Left cardiac atrium (tissue), 4 donors: ENCODE measurements at regions not wholly inside any gene's neighbourhood (a gene's known extent, or its start where the extent isn't known, plus 50 kb on each side); places are given as distances from the start of the nearest gene placed in this dataset.

ENCODE experiments used
- ATAC-seq, 2 donors: fragments of 200-7000 bp; cut with Tn5 transposase; one replicate each; pipeline ENCODE4 v1.9.1; 2020; ENCODE audit warnings: mild to moderate bottlenecking in 2 of 2, moderate library complexity in 2 of 2
- DNase-seq: peaks from one replicate; pipeline ENCODE4 v3.0.0-alpha.2; 2020
- intact Hi-C, 2 donors: fragments of 100-400 bp; cut with DNase I; formaldehyde crosslinking; loops; one replicate each; pipeline versions ENCODE4 v1.14.1 to v1.15.1; 2022 to 2023
- donor health status: DM: no; HTN: yes; CAD: no.
- donor health status: DM: no; HTN: yes; CAD: no; lungs with severe emphysema.
- donor health status: DM: yes; HTN: yes; CAD: no.
- donor health status: Dilated cardiomyopathy.

DNA sequence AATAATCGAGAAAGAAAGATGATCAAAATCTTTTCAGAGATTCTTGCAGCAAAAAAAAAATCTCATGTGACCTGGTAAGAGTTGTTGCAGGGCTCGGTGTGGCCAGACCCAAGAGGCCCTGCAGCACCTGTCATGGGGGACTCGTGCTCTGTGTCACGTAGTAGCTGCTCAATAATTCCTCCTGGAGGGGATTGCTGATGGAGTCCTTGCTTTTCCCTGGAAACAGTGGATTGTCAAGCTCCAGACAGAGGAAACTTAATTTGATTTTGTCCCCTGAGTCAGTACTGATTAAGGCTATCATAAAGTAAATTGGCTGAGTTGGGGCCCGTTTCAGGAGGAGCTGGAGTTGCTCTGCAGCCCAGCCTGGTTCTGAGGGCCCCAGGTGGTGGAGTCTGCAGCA is 125.2 kb downstream of the EDN3 start:
- no peak for DNase-seq
- no peak for ATAC-seq
- intact Hi-C loops, result no loop called here

DNA sequence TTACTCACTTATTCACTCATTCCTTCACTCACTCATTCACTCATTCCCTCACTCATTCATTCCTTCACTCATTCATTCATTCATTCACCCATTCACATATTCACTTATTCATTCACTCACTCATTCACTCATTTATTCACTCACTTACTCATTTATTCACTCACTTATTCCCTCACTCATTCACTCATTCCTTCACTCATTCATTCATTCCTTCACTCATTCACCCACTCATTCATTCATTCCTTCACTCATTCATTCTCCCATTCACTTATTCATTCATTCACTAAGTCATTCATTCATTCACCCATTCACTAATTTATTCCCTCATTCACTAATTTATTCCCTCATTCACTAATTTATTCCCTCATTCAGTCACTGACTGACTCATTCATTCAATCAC is 127.6 kb downstream of the EDN3 start:
- no peak for ATAC-seq
- intact Hi-C loops, result no loop called here
- DNase-seq, result no peak

DNA sequence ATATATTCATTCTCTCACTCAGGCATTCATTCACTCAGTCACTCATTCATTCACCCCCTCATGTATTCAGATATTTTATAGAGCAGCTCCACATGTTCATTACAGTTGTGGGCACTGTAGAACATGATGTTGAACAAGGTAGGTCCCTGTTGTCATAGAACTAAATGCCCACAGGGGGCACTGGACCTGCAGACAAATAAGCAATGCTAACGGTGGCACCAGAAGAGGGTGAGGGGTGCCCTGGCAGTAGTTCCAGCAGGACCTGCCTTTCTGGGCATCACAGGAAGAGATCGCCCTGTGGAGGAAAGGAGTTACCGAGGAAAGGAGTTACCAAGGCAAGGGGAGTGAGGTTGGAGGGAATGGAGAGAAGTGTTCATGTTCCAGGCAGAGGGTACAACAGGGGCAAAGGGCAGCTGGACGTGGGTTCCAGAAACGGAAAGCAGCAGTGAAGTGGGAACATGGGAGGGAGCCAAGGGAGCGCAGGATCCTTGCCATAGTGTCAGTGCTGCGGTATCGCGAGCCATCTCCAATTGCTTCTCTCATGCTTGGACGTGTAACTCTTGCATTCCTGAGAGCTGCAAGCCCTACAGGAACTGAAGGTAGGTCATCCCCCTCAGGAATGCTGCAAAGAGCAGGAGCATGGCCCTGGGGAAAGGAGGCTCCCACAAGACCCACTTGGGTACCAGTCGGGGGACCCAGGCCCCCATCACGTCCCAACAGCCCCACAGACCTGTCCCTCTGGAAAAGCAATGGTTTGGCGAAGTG is 128.2 kb downstream of the EDN3 start:
- DNase-seq (no peak), ATAC-seq (no peak)
- intact Hi-C loops, result no loop called here

DNA sequence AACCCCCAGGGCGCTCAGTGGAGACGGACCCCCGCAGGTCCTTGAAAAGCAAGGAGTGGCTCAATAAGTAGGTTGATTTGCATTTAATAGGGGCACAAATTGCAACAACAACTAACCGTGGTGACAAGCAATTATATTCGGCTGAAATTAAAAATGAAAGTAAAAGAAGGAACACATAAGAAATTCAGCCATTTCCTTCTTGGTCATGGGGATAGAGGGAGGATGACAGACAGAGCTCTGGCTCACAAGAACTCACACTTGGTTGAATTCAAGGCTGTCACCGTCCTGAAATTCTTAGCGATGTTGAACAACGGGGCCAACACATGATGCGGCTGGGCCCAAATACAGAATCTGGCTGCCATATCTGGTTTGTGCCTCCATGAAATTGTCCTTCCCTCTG is 129.0 kb downstream of the EDN3 start:
- DNase-seq (no peak), ATAC-seq (no peak)
- intact Hi-C loops, result no loop called here

DNA sequence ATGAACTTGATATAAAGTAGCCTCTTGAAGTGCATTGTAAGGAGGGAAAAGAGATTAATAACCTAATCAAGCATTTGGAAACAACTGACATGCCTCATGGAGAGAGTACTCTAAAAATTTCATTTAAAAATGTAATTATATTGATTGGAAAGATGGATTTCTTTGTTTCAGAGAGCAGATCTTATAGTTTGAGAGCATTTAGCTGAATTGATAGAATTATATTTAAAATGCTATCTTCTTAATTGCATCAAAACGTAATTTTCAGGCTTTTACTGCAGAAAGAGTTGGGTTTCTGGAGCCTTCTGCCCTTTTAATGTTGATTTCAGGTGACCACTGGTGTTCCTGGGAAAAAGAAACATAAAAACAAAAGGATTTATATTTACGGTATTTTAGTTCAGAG is 130.6 kb downstream of the EDN3 start:
- intact Hi-C loops, result no loop called here
- DNase-seq (no peak), ATAC-seq (no peak)

DNA sequence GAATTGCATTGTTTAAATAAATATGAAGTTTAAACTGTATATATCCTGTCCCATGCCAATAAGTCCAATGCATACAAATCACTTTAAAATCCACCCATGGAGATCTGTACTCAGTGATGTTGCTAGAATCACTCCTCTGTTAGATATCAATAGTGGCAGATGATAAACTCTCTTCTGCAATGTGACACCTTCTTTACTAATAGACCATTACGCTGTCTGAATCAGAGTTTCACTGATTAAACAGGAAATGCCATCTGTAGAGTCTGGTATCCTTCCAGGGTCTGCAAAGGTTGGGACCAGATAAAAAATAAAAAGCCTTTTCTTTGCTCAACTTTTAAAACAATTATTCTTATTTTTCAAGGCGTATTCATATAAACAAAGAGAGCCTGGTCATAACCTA is 134.5 kb downstream of the EDN3 start:
- intact Hi-C loops, result no loop called here
- ATAC-seq, result no peak
- no peak for DNase-seq

DNA sequence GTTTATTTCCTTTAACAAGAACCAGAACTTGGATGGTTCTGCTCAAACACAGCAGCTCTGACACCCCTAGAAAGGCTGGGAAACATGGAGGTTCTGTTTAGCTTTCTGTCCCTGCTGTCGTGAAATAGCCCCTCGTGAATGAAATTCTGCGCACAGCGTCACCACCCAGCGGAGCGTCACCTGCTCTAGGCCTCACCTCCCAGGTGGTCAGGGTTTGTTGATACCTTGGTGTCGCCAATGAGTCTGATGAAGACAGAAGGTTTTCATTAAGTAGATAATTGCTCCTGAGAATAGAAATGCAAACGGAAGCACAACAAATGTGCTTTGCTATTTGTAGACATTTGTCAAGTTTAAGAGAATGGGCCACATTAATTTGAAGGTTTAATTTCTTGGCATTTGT is 135.1 kb downstream of the EDN3 start:
- intact Hi-C loops, result no loop called here
- DNase-seq (no peak), ATAC-seq (no peak)

DNA sequence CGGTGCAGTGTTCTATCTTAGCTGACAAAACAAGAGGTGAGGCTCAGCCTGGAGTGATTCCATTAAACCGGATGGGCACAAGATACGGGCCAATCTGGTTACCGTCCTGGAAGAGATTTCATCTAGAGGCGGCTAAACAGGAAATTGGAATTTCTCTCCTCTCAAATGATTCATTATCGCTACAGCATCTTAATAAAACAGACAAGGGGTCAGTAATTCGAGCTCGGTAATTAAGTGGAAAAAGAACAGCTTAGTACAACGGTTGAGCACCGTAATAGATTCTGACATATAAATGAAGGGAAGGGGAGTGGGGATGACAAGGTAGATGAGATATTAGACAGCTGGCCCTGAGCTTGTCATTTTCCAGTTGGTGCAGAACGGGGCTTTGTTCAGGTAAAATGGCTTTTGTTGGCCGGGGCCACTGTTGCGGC is 137.2 kb downstream of the EDN3 start:
- intact Hi-C loops, result no loop called here
- no peak for DNase-seq
- no peak for ATAC-seq

DNA sequence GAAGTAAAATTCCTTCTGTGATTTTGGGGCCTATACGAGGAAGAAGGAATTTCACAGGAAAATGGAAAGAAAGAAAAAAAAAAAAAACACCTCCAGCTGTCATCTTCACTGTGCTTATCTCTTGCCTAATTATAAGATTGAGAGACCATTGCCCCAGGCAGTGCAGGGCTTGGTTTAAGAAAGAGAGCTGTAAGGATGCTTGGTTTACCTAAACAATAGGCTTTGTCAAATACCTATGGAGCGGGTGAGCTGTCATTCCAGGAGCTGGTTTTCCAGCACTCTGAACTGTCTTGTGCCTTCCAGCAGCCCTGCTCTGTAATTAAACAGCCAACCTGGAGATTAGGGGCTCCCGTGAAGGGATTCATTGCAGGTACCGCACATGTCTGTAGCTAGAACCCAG is 137.8 kb downstream of the EDN3 start:
- ATAC-seq, result no peak
- DNase-seq, result no peak
- intact Hi-C loops, result no loop called here

DNA sequence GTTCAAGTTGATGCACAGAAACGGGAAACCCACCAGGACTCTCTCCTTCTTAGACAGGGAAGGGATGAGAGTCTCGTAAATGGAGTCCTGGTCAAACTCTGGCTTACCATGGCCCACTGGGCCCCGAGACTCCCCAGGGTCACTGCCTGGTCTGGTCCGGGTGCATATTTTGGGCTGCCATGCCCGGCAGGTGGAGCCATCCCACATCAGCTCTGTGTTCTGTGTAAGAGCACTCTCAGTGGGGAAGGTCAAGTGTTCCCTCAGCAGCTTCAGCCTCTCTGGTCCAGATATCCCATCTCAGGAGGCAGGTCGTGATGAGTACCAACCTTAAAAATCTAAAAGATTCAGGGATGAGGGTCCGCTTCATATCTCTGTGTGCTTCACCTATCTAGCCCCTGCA is 138.8 kb downstream of the EDN3 start:
- ATAC-seq, result no peak
- intact Hi-C loops, result no loop called here
- no peak for DNase-seq

DNA sequence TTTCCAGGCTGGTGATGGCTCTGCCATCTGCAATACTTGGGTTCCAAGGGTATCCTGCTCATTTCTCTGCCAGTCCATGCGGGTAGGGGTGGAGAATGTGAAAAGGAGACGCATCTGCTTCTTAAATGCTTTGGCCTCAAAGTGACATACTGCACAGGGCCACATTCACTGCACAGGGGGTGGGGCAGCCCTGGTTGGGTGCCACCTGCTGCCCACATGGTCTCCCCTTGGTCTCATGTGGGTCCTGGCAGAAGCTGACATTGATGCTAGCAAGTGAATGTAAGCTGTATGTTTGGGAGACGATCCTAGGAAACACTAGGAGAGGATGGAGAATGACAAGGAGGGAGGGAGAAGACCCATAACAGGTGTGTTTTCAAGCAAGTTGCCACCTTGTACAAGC is 140.9 kb downstream of the EDN3 start:
- ATAC-seq, result no peak
- no peak for DNase-seq
- intact Hi-C loops, result no loop called here

DNA sequence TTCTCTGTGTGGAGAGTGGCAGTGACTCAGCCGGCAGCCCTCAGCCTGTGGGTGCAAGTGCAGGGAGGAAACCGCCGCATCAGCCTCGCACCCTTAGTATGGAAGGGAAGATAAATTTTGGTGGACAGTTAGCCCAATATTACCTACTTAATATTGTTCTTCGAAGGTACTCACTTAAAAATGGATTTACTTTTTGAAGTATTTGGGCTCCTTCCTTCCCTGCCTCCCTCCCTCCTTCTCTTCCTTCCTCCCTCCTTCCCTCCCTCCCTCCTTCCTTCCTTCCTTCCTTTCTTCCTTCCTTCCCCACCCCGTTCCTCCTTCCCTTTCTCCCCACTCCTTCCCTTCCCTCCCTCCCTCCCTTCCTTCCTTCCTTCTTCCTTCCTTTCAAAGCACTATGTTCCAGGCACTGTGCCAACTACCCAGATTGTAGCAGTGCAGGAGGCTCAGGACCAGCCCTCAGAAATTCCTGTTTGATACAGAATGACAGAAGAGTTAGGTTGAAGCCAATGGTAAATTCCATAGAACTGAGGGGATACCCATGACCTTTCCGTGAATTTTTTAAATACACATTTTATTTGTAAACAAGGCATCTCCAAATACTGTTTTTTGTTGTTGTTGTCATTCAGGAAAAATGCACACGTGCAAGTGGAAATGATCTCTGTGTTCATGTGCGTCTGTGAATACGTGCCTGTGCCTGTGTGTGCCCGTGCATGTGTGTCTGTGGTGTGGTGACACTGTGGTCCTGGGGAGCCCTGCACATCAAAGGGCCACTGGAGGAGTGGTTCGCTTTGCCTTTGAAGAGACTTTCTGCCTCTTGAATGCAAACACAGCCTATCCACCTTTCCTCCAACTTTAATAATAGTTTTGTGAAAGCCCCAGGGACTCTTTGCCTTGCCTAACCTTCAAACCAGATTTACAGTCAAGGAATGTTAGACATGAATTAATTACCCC is 141.7 kb downstream of the EDN3 start:
- DNase-seq, result no peak
- no peak for ATAC-seq
- intact Hi-C loops, result no loop called here

DNA sequence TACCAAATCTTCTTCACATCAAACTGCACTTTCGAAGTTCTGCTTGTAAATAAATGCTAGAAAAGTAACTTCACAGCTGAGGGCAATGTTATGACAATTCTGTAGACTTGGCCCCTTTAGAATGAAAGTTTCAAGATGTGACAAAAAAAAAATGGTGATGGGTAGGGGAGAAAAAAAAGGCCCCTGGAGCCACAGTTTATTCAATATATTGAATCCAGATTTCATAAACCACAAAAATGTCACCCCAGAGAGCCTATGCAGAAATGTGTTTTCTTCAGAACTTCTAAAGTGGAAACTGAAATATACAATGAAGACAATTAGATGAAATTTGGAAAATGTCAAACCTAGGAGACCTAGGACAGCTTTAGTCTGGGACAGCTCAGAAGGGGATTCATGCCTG is 143.1 kb downstream of the EDN3 start:
- DNase-seq (no peak), ATAC-seq (no peak)
- intact Hi-C loops, result no loop called here

DNA sequence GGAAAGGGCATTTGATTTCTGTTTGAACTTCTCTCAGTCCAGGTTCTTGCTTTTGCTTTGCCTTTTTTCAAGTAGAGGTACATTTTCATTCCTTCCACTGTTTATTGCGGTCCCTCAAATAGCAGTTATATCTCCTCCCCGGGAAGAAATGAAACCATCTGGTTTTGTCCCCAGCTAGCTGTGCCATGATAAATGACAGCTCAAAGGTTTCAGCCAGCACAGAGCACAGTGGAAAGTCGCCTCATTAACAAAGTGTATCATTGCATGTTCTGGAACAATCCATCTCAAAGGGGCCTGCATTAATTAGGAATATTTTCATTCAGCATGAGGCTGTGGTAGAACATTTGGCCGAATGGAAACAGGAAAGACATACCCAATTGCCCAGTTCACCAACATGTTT is 146.0 kb downstream of the EDN3 start:
- DNase-seq, result no peak
- intact Hi-C loops, result no loop called here
- no peak for ATAC-seq

DNA sequence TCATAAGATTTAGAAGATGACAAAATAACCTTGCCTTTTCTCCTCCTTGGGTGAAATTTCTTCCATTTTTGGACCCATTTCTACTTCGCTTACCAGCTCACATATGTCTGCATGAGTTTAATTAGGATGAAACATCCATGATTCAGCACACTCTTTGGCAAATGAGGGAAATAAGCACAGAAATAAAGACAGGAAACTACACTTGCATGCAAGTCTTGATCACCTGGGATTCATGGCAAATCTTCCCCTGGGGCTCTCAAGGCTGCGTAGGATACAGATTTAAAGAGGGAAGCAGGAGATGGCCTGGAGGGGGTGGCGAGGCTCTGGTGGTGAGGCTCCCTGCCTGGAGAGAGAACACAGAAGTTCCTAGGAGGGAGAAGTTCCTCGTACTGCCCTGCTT is 147.8 kb downstream of the EDN3 start:
- DNase-seq, result no peak
- intact Hi-C loops, result no loop called here
- no peak for ATAC-seq

DNA sequence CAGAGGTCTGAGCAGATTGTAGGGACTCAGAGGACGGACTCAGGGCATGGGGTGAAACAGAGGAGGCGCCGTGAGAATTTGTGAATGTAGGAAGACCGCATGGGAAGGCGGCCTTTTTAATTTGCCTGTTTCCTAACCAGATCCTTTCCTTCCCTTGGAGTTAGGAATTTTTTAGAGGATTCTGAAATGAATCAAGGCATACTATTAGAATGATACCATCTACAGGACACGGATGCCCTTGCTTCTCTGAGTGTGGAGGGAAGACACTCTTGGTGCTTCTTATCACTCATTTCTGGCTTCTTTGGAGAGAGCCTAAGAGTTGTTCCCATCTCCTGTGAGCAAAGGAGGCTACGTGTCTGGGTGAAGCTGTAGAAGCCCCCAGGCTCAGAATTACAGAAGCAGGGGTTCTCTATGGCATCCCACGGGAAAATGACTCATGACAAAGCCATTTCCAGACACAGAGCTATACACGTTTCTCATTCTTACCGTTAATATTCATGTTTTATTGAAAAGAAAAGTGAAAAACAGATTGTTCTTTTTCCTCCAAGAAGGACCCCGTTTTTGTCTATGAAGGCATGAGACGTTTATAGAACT is 148.5 kb downstream of the EDN3 start:
- DNase-seq, result no peak
- intact Hi-C loops, result no loop called here

DNA sequence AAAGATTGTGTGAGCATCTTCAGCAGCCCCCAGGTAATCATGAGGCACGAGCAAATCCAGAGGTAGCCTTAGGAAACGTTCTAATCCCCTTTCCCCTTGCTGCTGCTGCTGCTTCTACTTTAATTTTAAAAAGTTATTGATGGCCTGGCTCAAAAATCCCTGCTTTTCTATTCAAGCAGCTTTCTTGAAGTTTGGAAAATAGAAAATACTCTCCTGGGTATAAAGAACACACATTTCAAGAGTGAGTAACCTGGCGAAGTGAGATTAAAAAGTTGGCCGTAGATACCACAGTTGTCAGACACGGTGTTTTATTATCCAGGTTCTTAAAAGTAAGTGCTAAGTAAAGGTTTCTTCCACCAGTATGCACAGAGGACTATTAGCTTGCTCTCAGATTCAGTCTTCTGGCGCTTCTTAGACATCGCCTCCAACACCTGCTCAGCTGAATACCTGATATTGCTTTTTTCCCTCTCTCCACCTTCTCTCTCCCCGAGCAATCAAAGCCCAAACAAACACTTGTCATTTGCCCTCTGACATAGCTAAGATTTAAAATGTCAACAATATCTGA is 150.7 kb downstream of the EDN3 start:
- intact Hi-C loops, result no loop called here
- DNase-seq, result no peak
- ATAC-seq, result no peak

More for the DNA sequence above, 148.5 kb downstream of the EDN3 start:
- ATAC-seq, result no peak

DNA sequence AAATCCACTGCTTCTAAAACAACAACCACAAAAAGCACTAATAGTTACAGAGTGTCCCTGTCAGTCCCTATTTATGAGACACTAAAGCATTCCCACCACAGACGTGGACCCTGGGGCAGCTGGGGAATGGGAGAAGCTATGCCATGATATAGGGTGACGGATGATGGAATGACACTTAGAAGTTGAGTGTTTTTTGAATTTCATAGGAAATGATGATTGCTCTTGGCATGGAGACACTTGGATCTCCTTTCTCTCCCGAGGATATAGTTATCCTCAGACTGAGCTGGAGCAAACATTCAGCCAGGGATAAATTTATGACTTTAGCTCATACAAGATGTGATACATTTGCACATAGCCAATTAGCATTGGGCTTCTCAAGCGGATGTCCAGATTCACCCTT is 151.2 kb downstream of the EDN3 start:
- DNase-seq (no peak), ATAC-seq (no peak)
- intact Hi-C loops, result no loop called here

DNA sequence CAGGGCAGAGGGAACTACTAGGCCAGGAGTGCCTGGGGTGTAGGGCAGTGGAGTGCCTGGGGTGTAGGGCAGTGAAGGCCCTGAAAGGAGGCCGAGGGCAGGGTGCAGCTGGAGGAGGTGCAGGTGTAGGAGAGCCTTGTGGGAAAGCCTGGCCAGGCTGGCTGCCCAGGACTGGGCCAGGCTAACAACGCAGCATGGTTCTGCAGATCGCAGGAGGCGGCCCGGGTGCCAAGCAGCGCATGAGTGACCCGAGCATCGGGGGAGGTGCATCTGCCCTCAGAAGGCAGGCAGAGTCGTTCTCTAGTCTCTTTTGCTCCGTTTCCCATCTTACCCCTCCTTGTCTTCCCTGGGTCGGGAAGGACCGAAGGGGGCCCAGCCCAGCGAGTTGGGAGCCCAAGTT is 151.5 kb upstream of the PHACTR3 start:
- intact Hi-C loops, result no loop called here
- ATAC-seq, result no peak
- DNase-seq, result no peak
